HG03159 (cell line): ENCODE measurements at regions not wholly inside any gene's neighbourhood (a gene's known extent, or its start where the extent isn't known, plus 50 kb on each side); places are given as distances from the start of the nearest gene placed in this dataset.

Experiments
- ATAC-seq: cut with Tn5 transposase; IDR thresholded peaks from one replicate; pipeline ENCODE4 v1.9.1; 2021; ENCODE audit warnings: mild to moderate bottlenecking, moderate library complexity; ENCODE audit not compliant: unreplicated experiment

DNA sequence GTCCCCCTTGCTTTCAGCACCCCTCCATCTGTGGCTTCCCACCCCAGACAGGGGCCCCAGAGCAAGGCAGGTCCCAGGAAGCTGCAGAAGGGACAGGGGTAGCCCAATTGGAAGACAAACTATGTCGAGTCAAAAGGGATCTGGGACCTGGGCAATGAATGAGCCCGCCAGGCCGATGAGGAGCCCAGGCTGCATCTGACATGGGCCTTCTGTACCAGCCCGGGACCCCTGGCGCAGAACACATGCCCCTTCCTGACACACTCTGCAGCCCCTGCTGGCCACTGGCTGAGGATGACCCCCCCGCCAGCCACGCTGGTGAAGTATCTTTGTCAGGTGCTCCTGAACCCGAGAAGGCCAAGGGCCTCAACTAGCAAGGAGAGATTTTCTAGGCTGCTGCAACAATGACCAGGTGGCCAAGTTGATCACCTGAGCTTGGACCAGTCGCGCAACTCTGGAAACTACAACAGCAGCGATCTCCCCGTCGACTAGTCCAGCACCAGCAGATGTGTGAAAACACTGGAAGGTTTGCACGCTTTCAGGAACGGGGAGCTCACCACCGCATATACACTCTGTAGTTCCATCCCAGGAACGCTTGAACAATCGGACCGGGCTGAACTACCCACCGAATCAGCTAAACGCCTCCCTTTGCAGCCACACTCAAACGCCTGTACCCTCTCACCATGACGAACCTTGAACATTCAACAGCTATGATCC is 119.0 kb downstream of the NCOR2 start:
- ATAC-seq = no peak

DNA sequence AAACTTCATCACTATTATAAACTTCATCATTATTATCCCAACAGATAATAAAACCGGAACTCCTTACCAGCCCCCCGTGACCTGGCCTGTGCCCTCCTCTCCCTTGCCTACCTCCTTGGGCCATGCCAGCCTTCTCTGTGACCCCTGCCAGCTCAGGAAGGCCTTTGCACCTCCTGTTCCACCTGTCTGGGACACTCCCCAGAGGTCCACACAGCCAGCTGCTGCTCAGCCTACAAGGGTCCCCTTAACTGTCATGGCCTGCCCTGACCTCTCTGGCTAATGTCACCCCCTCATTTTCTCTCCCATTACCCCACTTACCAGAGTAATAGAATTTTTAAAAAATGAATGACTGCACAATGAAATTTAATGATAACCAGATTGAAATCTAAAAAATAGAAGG is 121.0 kb downstream of the NCOR2 start:
- ATAC-seq = no peak

- no peak for ATAC-seq
Observed at GRCh38 chr12:124445826-124446225, 121.6 kb downstream of the NCOR2 start.

DNA sequence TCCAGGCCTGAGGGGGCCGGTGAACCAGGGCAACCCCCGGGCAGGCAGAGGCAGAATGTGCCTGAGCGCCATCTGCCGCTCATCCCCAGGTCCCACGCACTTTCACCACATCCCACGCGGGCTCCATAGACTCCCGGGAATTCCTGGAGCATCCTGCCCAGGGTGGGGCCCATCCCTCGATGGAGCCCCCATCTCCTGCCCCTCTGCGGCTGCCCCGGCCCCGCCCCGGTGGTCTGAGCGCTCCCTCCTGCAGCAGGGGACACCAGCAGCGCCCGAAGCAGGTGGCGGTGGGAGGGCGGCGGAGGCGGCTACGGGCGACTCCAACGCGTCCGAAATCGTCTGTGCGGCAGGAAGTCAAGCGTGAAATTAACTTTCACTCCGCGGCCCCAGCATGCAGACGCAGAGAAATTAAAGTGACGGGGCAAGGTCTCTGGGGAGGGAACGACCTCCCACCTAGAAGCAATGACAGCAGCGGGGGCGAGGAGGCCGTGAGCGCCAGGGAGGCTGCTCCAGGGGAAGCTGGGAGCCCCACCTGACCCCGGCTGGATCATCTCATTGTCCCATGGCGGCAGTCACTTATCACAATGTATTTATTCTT is 122.2 kb downstream of the NCOR2 start:
- no peak for ATAC-seq

DNA sequence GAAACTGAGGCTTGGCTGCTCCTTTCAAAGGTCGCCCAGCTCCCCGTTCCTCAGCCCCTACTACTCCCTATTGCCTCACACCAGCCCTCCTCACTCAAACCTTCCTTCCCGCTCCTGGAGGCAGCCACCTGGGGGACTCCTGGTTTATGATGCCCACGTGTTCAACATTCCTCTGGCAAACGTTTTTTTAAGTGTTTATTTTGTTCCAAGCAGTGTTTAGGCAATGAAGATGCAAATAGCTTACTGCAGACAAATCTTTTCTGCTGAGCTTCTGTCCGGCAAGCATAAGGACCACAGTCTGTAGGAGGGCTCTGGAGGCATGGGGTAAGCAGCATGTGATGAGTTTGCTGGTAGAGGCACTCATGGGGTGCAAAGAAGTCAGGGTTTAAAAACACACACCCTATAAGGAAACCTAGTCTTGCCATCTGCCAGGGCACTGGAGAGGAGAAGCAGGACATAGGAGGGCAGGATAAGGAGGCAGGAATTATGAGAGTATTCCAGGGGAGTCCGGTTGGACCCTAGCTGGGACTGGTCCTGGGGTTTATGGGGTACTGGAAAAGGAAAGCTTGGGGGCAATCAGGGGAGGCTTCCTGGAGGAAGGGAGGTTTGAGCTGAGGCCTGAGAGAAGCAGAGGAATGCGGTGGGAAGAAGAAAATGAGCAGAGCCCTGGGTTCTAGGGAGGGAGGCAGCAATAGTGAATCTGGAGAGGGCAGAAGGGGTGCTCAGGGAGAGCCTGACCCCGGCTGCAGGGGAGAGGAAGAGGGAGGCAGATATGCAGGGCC is 123.3 kb downstream of the NCOR2 start:
- ATAC-seq = no peak

DNA sequence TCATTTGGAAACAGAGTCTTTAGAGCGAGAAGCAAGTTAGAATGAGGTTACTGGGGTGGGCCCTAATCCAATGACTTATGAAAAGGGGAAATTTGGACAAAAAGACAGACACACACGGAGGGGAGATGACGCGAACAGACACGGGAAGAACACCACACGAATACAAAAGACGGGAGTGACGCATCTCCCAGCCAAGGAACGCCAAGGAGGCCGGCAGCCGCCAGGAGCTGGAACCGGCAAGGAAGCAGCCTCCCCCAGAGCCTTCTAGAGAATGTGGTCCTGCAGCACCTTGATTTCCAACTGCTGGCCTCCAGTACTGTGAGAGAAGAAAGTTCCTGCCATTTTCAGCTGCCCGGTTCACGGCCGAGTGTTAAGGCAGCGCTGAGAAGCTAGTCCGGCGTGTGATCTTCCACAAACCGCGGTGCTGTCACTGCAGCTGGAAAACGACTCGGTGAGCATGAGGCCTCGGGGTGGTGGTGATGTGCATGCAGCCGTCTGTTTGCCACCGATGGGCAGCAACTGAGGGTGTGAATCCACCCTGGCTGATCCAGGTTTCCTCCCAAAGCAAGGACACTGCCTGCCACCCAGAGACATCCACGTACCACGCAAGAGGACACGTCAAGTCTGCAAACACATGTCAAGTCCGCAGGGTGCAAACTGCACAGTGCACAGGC is 124.5 kb downstream of the NCOR2 start:
- no peak for ATAC-seq

GRCh38 chr12:124442281-124442680 is 125.1 kb downstream of the NCOR2 start:
- ATAC-seq = no peak

GRCh38 chr12:124441443-124442194 is 125.8 kb downstream of the NCOR2 start:
- ATAC-seq = no peak

- ATAC-seq = no peak
Observed at GRCh38 chr12:124440841-124441381, 126.5 kb downstream of the NCOR2 start.

DNA sequence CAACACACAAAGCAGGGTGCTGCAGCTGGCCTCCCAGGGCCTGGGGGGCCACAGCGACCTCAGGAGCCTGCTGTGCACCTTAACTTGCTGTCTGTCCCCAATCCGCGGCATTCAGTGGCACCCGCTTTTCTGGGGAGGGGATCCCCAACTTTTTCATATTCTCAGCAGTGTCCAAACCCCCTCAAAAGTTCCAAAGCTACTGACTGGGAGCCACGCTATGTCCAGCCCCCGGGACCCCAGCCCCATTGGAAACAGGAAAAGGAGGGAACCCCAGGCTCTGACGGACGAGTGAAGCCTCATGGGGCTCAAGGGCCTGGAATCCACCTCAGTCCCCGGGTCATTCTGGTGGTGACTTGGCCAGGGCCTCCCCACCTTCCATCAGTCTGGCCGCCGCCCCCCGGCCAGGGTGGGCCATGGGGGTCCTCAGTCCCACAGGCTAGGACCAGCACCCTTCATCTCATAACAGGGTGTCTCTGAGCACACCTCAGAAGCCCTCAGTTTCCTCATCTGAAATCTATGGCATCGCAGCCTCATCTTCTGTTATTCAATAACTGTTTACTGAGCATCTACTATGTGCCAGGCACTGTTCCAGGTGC is 127.3 kb downstream of the NCOR2 start:
- no peak for ATAC-seq

- ATAC-seq = no peak
Observed at GRCh38 chr12:124438437-124439056, 128.9 kb downstream of the NCOR2 start.

GRCh38 chr12:124437617-124438436 is 129.6 kb downstream of the NCOR2 start:
- ATAC-seq = no peak

DNA sequence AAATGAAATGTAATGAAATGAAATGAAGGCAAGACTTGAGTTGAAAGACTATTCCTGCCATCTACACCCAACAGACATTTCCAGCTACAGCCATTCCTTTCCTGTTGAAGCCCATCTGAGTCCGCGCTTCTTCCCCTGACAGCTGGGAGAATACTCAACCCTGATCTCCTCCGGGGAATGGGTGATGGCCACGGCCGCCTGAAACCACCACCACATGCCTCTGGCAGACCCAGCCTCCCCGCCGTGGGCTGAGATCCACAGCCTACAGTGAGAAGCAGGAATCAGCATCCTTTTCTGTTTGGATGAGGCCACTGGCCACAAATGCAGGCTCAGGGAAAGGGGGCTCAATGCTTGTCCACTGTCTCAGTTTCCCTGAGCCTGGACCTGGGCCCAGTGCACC is 130.3 kb downstream of the NCOR2 start:
- no peak for ATAC-seq

- no peak for ATAC-seq
Observed at GRCh38 chr12:124436366-124436765, 131.0 kb downstream of the NCOR2 start.

DNA sequence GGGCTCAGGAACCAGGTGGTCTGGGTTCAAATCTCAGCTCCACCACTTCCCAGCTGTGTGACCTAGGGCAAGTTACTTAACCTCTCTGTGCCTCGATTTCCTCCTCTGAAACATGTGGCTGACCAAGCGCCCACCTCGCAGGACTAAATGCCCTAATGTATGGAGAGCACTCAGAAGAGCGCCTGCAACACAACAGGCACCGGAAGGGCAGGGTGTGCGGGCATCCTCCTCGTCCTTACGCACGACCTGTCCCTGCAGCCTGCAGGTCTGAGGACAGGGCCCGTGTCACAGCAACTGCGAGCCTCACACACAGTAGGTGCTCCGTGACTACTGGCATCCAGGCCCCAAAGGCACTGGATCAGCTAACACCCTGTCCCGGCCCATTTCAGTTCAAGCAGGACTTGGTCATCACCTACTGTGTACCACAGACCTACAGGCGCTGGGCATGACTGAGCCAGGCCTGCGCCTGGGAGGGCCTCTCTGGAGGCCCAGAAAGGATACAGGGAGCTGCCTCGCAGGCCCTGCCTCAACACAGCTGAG is 131.5 kb downstream of the NCOR2 start:
- ATAC-seq = no peak

- ATAC-seq = no peak
Observed at GRCh38 chr12:124434951-124435805, 132.2 kb downstream of the NCOR2 start.

GRCh38 chr12:124434354-124434753 is 133.1 kb downstream of the NCOR2 start:
- ATAC-seq = no peak

- no peak for ATAC-seq
Observed at GRCh38 chr12:124433879-124434278, 133.5 kb downstream of the NCOR2 start.
